Psoas muscle (tissue), 7 donors: ENCODE measurements at regions not wholly inside any gene's neighbourhood (a gene's known extent, or its start where the extent isn't known, plus 50 kb on each side); places are given as distances from the start of the nearest gene placed in this dataset.

Source experiments
- ATAC-seq, 4 donors: fragments of 200-7000 bp; cut with Tn5 transposase; one replicate each; pipeline ENCODE4 v1.9.1; 2020; ENCODE audit warnings: moderate library complexity in 3 of 4, mild to moderate bottlenecking in 2 of 4
- DNase-seq, 2 donors: peaks; one replicate each; pipeline ENCODE4 v3.0.0-alpha.2; 2020
- H3K27ac ChIP-seq: fragments of 200-600 bp; one replicate; pipeline ENCODE4 v1.8.0; 2022
- H3K27me3 ChIP-seq, 3 donors: fragments of 200-600 bp in 1 of 3; one replicate each; pipeline versions ENCODE4 v1.6.1 to v1.8.0; 2013 to 2022; ENCODE audit warnings: low read length in 2 of 3, mild to moderate bottlenecking in 2 of 3, moderate library complexity in 1 of 3; ENCODE audit not compliant: insufficient read depth in 3 of 3
- H3K36me3 ChIP-seq, 2 donors: fragments of 200-600 bp in 1 of 2; one replicate each; pipeline versions ENCODE4 v1.6.1 to v1.8.0; 2013 to 2022; ENCODE audit warnings: low read depth in 1 of 2, mild to moderate bottlenecking in 1 of 2, moderate library complexity in 1 of 2; ENCODE audit not compliant: insufficient read depth in 1 of 2
- H3K4me1 ChIP-seq: fragments of 200-600 bp; one replicate; pipeline ENCODE4 v1.8.0; 2022
- H3K4me3 ChIP-seq: fragments of 200-600 bp; one replicate; pipeline ENCODE4 v1.8.0; 2022; ENCODE audit warnings: mild to moderate bottlenecking
- H3K9me3 ChIP-seq: fragments of 200-600 bp; one replicate; pipeline ENCODE4 v1.8.0; 2022
- WGBS, 3 donors: extraction: QIAGEN DNeasy Blood & Tissue Kit; methylation state at CpG; one replicate each; pipeline versions ENCODE4 v1.1.6 to v1.1.7; 2013; 5-methylcytosine and 5-hydroxymethylcytosine counted together
- intact Hi-C, 2 donors: fragments of 100-400 bp; cut with DNase I; formaldehyde crosslinking; loops; one replicate each; pipeline versions ENCODE4 v1.11.0 to v1.14.2; 2022
- TF ChIP-seq, protein P1 (sequence below): fragments of 200-600 bp; IDR thresholded peaks from one replicate; pipeline ENCODE4 v1.8.0; 2022; ENCODE audit warnings: antibody characterized with exemption
- donor health status: healthy with polysubstance abuse.
- donor health status: DM: no; HTN: no; CAD: no; lungs with moderate emphysema.
- donor health status: Bipolar disorder and iron deficiency.
- donor health status: healthy.
- donor health status: DM: yes; HTN: yes; CAD: no.
- donor health status: DM: no; HTN: no; CAD: no.
- donor health status: DM: yes; HTN: yes; CAD: no.

DNA sequence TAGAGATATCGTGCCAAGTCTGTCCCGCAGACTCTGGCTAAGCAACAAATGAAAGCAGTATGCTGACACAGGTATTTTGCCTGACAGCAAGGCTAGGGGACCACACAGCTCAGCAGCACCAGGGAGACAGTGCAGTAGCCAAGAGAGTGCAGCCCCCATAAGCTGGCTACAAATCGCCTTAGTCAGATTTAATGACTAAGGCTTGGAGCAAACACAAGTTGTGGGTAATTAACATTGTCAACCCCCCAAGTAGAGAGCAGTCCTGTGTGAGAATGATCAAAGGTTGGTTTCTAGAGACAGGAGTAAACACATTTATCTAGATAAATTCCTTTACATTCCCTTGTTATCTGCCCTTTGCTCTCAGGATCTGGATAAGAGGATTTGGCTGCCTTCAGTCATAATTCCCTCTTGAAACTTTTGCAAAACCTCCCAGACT is 1434.5 kb upstream of the CDH6 start:
- WGBS, 3 donors: 57 to 64% (median 58%) methylated on average over 3 of the region's 3 CpGs
- TF ChIP-seq, protein P1, sequence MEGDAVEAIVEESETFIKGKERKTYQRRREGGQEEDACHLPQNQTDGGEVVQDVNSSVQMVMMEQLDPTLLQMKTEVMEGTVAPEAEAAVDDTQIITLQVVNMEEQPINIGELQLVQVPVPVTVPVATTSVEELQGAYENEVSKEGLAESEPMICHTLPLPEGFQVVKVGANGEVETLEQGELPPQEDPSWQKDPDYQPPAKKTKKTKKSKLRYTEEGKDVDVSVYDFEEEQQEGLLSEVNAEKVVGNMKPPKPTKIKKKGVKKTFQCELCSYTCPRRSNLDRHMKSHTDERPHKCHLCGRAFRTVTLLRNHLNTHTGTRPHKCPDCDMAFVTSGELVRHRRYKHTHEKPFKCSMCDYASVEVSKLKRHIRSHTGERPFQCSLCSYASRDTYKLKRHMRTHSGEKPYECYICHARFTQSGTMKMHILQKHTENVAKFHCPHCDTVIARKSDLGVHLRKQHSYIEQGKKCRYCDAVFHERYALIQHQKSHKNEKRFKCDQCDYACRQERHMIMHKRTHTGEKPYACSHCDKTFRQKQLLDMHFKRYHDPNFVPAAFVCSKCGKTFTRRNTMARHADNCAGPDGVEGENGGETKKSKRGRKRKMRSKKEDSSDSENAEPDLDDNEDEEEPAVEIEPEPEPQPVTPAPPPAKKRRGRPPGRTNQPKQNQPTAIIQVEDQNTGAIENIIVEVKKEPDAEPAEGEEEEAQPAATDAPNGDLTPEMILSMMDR: no peak
- no peak for DNase-seq
- intact Hi-C loops: no loop called here
- no peaks in the 10 kb centered on the region for H3K36me3 ChIP-seq
- no peak for ATAC-seq
- no peak overlapping the region for H3K4me3 ChIP-seq
- no peak overlapping the region for H3K27ac ChIP-seq
- H3K27me3 ChIP-seq: no peaks in the 10 kb centered on the region
- H3K9me3 ChIP-seq: peaks cover 7% of the 10 kb centered on the region
- H3K4me1 ChIP-seq: no peaks in the 10 kb centered on the region

DNA sequence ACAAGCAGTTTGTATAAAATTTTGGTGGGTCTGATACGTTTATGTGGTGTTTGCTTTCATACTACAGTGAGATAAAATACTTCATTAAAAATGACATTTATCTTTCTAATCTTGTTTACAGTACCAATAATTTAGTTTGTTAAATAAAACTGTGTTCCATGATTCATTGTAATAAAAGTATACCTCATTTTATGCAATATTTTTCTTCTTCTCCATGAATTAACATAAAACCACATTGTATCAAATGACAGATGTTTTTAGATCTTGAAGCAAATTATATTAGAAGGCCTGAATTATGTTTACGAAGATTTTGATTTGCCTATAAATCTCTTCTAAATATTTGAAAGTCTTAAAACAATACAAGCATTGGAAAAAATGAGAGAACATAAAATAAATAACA is 1443.0 kb upstream of the CDH6 start:
- H3K4me3 ChIP-seq: no peak overlapping the region
- 54 to 71% (median 67%) methylated on average over 2 of the region's 2 CpGs for WGBS, 3 donors
- H3K9me3 ChIP-seq: peaks cover 11% of the 10 kb centered on the region
- H3K27ac ChIP-seq: no peak overlapping the region
- no peak for ATAC-seq
- H3K36me3 ChIP-seq: no peaks in the 10 kb centered on the region
- H3K27me3 ChIP-seq: no peaks in the 10 kb centered on the region
- no peak for DNase-seq
- intact Hi-C loops: no loop called here
- TF ChIP-seq, protein P1: no peak
- H3K4me1 ChIP-seq: no peaks in the 10 kb centered on the region

- no peaks in the 10 kb centered on the region for H3K27me3 ChIP-seq
- intact Hi-C loops: no loop called here
- H3K9me3 ChIP-seq: no peaks in the 10 kb centered on the region
- no peaks in the 10 kb centered on the region for H3K36me3 ChIP-seq
- H3K4me1 ChIP-seq: no peaks in the 10 kb centered on the region
- no peak overlapping the region for H3K4me3 ChIP-seq
- ATAC-seq (no peak), DNase-seq (no peak)
- H3K27ac ChIP-seq: no peak overlapping the region
- TF ChIP-seq, protein P1: no peak
- 63 to 68% (median 63%) methylated on average over 3 of the region's 3 CpGs for WGBS, 3 donors
Observed at GRCh38 chr5:29744618-29745017, 1448.9 kb upstream of the CDH6 start.

- Histone ChIP-seq H3K27ac (no peak overlapping the region), H3K4me1 (no peaks in the 10 kb centered on the region), H3K4me3 (no peak overlapping the region), H3K27me3 (no peaks in the 10 kb centered on the region), H3K9me3 (no peaks in the 10 kb centered on the region), H3K36me3 (no peaks in the 10 kb centered on the region)
- TF ChIP-seq, protein P1: no peak
- intact Hi-C loops: no loop called here
- ATAC-seq (no peak), DNase-seq (no peak)
Observed at GRCh38 chr5:29720954-29721353, 1472.5 kb upstream of the CDH6 start.

- WGBS, 3 donors: 56 to 65% (median 57%) methylated on average over 3 of the region's 3 CpGs
- H3K36me3 ChIP-seq: no peaks in the 10 kb centered on the region
- intact Hi-C loops: no loop called here
- H3K27me3 ChIP-seq: no peaks in the 10 kb centered on the region
- ATAC-seq: no peak
- H3K9me3 ChIP-seq: no peaks in the 10 kb centered on the region
- H3K4me3 ChIP-seq: no peak overlapping the region
- H3K4me1 ChIP-seq: no peaks in the 10 kb centered on the region
- no peak for DNase-seq
- H3K27ac ChIP-seq: no peak overlapping the region
- TF ChIP-seq, protein P1: no peak
Observed at GRCh38 chr5:29719171-29719570, 1474.3 kb upstream of the CDH6 start.
